A673 (cell line): ENCODE measurements at regions not wholly inside any gene's neighbourhood (a gene's known extent, or its start where the extent isn't known, plus 50 kb on each side); places are given as distances from the start of the nearest gene placed in this dataset.

Source experiments
- BruUV-seq: library from RNA; stranded (reverse); fragments of 400-500 nt; replicated peaks from 2 replicates; lab custom pipeline; 2021; lab: Mats Ljungman, UMichigan
- CTCF ChIA-PET: fragments of 300-600 bp; sonication (Branson Sonifier 250); formaldehyde crosslinking; loops from one replicate; lab custom pipeline; 2022; ENCODE audit warnings: antibody characterized with exemption; lab: Charles Lee
- POLR2A ChIA-PET: fragments of 300-600 bp; sonication (Branson Sonifier 250); formaldehyde crosslinking; loops from one replicate; lab custom pipeline; 2022; ENCODE audit warnings: antibody characterized with exemption; ENCODE audit not compliant: low non-redundant PET; lab: Charles Lee
- DNase-seq: peaks from one replicate; pipeline ENCODE4 v3.0.0-alpha.2; 2015; ENCODE audit warnings: low spot score
- H3K27ac ChIP-seq: fragments of 200-600 bp; sonication (generic); 2 replicates; pipeline ENCODE4 v1.5.1; 2016; ENCODE audit warnings: mixed run types, low read depth, mild to moderate bottlenecking, mixed read lengths, antibody characterized with exemption, low read length; ENCODE audit not compliant: poor library complexity, severe bottlenecking
- H3K27me3 ChIP-seq: fragments of 200-600 bp; sonication (generic); replicated peaks from 2 replicates; pipeline ENCODE4 v1.6.1; 2017; ENCODE audit warnings: mixed run types, low read depth, mild to moderate bottlenecking, mixed read lengths, antibody characterized with exemption, low read length; ENCODE audit not compliant: insufficient read depth, poor library complexity
- H3K36me3 ChIP-seq: fragments of 200-600 bp; sonication (generic); 2 replicates; pipeline ENCODE4 v1.6.1; 2016; ENCODE audit warnings: mixed run types, mild to moderate bottlenecking, mixed read lengths, antibody characterized with exemption, low read length; ENCODE audit not compliant: insufficient read depth, poor library complexity, severe bottlenecking
- H3K4me1 ChIP-seq: fragments of 200-600 bp; sonication (generic); 2 replicates; pipeline ENCODE4 v1.6.1; 2017; ENCODE audit warnings: mixed run types, mild to moderate bottlenecking, mixed read lengths, antibody characterized with exemption, low read length; ENCODE audit not compliant: insufficient read depth, poor library complexity, severe bottlenecking
- H3K4me3 ChIP-seq: fragments of 200-600 bp; sonication (generic); 2 replicates; pipeline ENCODE4 v1.5.1; 2016; ENCODE audit warnings: low read depth, mixed run types, mild to moderate bottlenecking, mixed read lengths, low read length; ENCODE audit not compliant: poor library complexity, severe bottlenecking
- H3K9me3 ChIP-seq: fragments of 200-600 bp; sonication (generic); 2 replicates; pipeline ENCODE4 v1.6.1; 2016; ENCODE audit warnings: mixed run types, low read depth, mild to moderate bottlenecking, mixed read lengths, antibody characterized with exemption, low read length; ENCODE audit not compliant: poor library complexity, severe bottlenecking
- EZH2 ChIP-seq: fragments of 200-600 bp; sonication (generic); IDR thresholded peaks from 2 replicates; pipeline ENCODE4 v1.6.1; 2017; ENCODE audit warnings: borderline replicate concordance, low read depth, mild to moderate bottlenecking, mixed read lengths, antibody characterized with exemption, low read length; ENCODE audit not compliant: poor library complexity, severe bottlenecking
- intact Hi-C: fragments of 100-400 bp; cut with micrococcal nuclease; formaldehyde crosslinking; loops from one replicate; pipeline ENCODE4 v1.10.0; 2022; ENCODE audit not compliant: unreplicated experiment
- TF ChIP-seq, protein P1 (sequence below): fragments of 300-800, 200-600 bp; sonication (generic); conservative IDR thresholded peaks from 2 replicates; pipeline ENCODE4 v1.5.1; 2017; ENCODE audit warnings: low read depth, mild to moderate bottlenecking, antibody characterized with exemption, low read length, moderate library complexity, mixed read lengths

DNA sequence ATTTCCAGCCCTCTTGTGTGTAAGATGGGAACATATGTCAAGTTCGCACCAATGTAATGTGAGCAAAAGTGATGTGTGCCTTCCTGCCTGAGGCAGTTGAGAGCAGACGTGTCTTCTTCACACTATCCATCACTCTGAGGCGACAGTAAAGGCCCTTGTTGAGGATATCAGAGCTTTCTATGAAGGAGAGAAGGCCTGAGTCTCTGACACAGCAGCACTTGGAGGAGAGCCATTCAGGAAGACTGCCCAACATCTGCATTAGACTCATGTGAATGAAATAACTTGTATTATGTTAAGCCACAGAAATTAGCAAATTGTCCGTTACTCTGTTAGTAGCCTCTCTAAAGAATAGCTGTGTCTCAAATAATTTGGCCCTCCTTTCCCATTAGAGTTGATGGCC is 108.8 kb upstream of the CCDC54 start:
- CTCF ChIA-PET = no interaction called here
- Histone ChIP-seq H3K36me3 (no peaks in the 10 kb centered on the region), H3K4me3 (no peak overlapping the region), H3K27ac (no peak overlapping the region), H3K27me3 (no peaks in the 10 kb centered on the region), H3K4me1 (no peaks in the 10 kb centered on the region), H3K9me3 (no peaks in the 10 kb centered on the region)
- intact Hi-C loops = no loop called here
- POLR2A ChIA-PET = no interaction called here
- TF ChIP-seq, protein P1, sequence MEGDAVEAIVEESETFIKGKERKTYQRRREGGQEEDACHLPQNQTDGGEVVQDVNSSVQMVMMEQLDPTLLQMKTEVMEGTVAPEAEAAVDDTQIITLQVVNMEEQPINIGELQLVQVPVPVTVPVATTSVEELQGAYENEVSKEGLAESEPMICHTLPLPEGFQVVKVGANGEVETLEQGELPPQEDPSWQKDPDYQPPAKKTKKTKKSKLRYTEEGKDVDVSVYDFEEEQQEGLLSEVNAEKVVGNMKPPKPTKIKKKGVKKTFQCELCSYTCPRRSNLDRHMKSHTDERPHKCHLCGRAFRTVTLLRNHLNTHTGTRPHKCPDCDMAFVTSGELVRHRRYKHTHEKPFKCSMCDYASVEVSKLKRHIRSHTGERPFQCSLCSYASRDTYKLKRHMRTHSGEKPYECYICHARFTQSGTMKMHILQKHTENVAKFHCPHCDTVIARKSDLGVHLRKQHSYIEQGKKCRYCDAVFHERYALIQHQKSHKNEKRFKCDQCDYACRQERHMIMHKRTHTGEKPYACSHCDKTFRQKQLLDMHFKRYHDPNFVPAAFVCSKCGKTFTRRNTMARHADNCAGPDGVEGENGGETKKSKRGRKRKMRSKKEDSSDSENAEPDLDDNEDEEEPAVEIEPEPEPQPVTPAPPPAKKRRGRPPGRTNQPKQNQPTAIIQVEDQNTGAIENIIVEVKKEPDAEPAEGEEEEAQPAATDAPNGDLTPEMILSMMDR = no peak
- no peak for TF ChIP-seq EZH2
- BruUV-seq = no TSS peak
- DNase-seq = no peak

DNA sequence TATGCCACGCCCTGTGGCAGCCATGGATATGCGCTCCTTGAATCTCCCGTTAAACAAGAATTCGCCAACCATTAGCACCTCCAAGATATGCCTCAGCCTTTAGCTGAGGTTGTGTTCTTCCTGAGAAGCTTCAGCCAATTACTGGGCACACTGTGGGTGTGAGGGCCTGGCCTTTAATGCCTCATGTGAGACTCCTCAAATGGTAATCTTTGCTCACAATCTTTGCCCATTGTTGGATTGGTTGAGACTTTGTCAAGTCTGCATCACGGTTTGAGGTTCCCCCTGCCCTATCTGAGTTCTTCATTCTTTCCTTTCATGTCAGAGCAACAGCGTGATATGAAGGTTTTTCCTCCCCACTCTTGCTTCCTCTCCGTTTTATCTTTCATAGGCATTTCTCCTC is 108.1 kb upstream of the CCDC54 start:
- POLR2A ChIA-PET = no interaction called here
- intact Hi-C loops = no loop called here
- no TSS peak for BruUV-seq

GRCh38 chr3:107271787-107272387 is 105.4 kb upstream of the CCDC54 start:
- POLR2A ChIA-PET = no interaction called here
- DNase-seq = peak; percentile 53

More for the DNA sequence above, 108.1 kb upstream of the CCDC54 start:
- no peaks in the 10 kb centered on the region for H3K9me3 ChIP-seq
- CTCF ChIA-PET = no interaction called here
- no peaks in the 10 kb centered on the region for H3K27me3 ChIP-seq
- no peaks in the 10 kb centered on the region for H3K36me3 ChIP-seq
- H3K4me1 ChIP-seq = no peaks in the 10 kb centered on the region
- H3K4me3 ChIP-seq = no peak overlapping the region
- TF ChIP-seq, protein P1 = no peak
- no peak for TF ChIP-seq EZH2
- DNase-seq = no peak
- no peak overlapping the region for H3K27ac ChIP-seq

More at GRCh38 chr3:107271787-107272387, 105.4 kb upstream of the CCDC54 start:
- intact Hi-C loops = loop anchor here (5.0 to 10.0 kb wide), 2 partner anchors 150 to 273 kb away; no protein-coding TSS in a partner anchor
- CTCF ChIA-PET = interaction anchor here (0.6 to 1.5 kb wide), 7 partner anchors 9 to 1096 kb away, joined by 3 to 6 read pairs (median 4); no protein-coding TSS in a partner anchor
- no peak for TF ChIP-seq EZH2
- TF ChIP-seq, protein P1 = peak; percentile 75
- no peaks in the 10 kb centered on the region for H3K36me3 ChIP-seq
- no peaks in the 10 kb centered on the region for H3K9me3 ChIP-seq
- no peaks in the 10 kb centered on the region for H3K4me1 ChIP-seq
- H3K27ac ChIP-seq = no peak overlapping the region
- BruUV-seq = no TSS peak
- no peak overlapping the region for H3K4me3 ChIP-seq
- no peaks in the 10 kb centered on the region for H3K27me3 ChIP-seq
